IMR-90 (cell line): ENCODE measurements at regions not wholly inside any gene's neighbourhood (a gene's known extent, or its start where the extent isn't known, plus 50 kb on each side); places are given as distances from the start of the nearest gene placed in this dataset.

ENCODE experiments used
- ATAC-seq: fragments of 200-7000 bp; cut with Tn5 transposase; 2 replicates; pipeline ENCODE4 v1.9.1; 2020; ENCODE audit warnings: low read depth, mild to moderate bottlenecking, moderate library complexity
- BruUV-seq: library from RNA; stranded (reverse); fragments of 400-500 nt; replicated peaks from 2 replicates; lab custom pipeline; 2021; lab: Mats Ljungman, UMichigan
- CTCF ChIA-PET: fragments of 300-600 bp; formaldehyde crosslinking; extraction: SDS; loops from one replicate; lab custom pipeline; 2021; ENCODE audit warnings: antibody characterized with exemption; lab: Yijun Ruan, JAX
- POLR2A ChIA-PET: fragments of 300-600 bp; sonication (Branson Sonifier 250); formaldehyde crosslinking; loops from one replicate; lab custom pipeline; 2022; ENCODE audit warnings: antibody characterized with exemption; ENCODE audit not compliant: unreplicated experiment; lab: Charles Lee
- DNase-seq: peaks from one replicate; pipeline ENCODE4 v3.0.0; 2013
- H2AFZ ChIP-seq: replicated peaks from 2 replicates; pipeline ENCODE3; 2013; ENCODE audit warnings: low read length, mild to moderate bottlenecking; ENCODE audit not compliant: poor library complexity
- H2AK5ac ChIP-seq: 2 replicates; pipeline ENCODE4 v1.6.1; 2013; ENCODE audit warnings: low read depth, low read length, inconsistent platforms
- H2AK9ac ChIP-seq: replicated peaks from 2 replicates; pipeline ENCODE3; 2013; ENCODE audit warnings: mild to moderate bottlenecking, low read depth, low read length, moderate library complexity; ENCODE audit not compliant: poor library complexity
- H2BK120ac ChIP-seq: 2 replicates; pipeline ENCODE4 v1.6.1; 2013; ENCODE audit warnings: low read depth, low read length, inconsistent platforms
- H2BK15ac ChIP-seq: 3 replicates; pipeline ENCODE4 v1.6.1; 2013; ENCODE audit warnings: low read depth, low read length, inconsistent platforms
- H2BK20ac ChIP-seq: 2 replicates; pipeline ENCODE4 v1.6.1; 2013; ENCODE audit warnings: low read depth, mild to moderate bottlenecking, inconsistent platforms, low read length, moderate library complexity
- H2BK5ac ChIP-seq: 2 replicates; pipeline ENCODE4 v1.6.1; 2013; ENCODE audit warnings: mild to moderate bottlenecking, low read depth, low read length, inconsistent platforms; ENCODE audit not compliant: poor library complexity, severe bottlenecking
- H3K14ac ChIP-seq: replicated peaks from 2 replicates; pipeline ENCODE4 v1.6.1; 2013; ENCODE audit warnings: low read depth, low read length, inconsistent platforms
- H3K18ac ChIP-seq: 2 replicates; pipeline ENCODE4 v1.6.1; 2013; ENCODE audit warnings: low read depth, low read length, control low read depth
- H3K23ac ChIP-seq: 2 replicates; pipeline ENCODE4 v1.6.1; 2013; ENCODE audit warnings: low read depth, low read length, inconsistent platforms
- H3K27ac ChIP-seq: 2 replicates; pipeline ENCODE4 v1.5.1; 2013; ENCODE audit warnings: mild to moderate bottlenecking, control low read depth, low read length; ENCODE audit not compliant: insufficient read depth
- H3K27me3 ChIP-seq: 2 replicates; pipeline ENCODE4 v1.6.1; 2013; ENCODE audit warnings: low read length; ENCODE audit not compliant: control insufficient read depth, insufficient read depth
- H3K36me3 ChIP-seq: 2 replicates; pipeline ENCODE4 v1.6.1; 2013; ENCODE audit warnings: low read length, mixed read lengths; ENCODE audit not compliant: control insufficient read depth, insufficient read depth
- H3K4ac ChIP-seq: 2 replicates; pipeline ENCODE4 v1.6.1; 2013; ENCODE audit warnings: low read depth, low read length, inconsistent platforms
- H3K4me1 ChIP-seq: 2 replicates; pipeline ENCODE4 v1.6.1; 2013; ENCODE audit warnings: low read length, mixed read lengths; ENCODE audit not compliant: control insufficient read depth, insufficient read depth
- H3K4me2 ChIP-seq: 2 replicates; pipeline ENCODE4 v1.6.1; 2013; ENCODE audit warnings: low read depth, mild to moderate bottlenecking, control low read depth, low read length, moderate library complexity
- H3K4me3 ChIP-seq: 2 replicates; pipeline ENCODE4 v1.5.1; 2013; ENCODE audit warnings: low read depth, mild to moderate bottlenecking, control low read depth, low read length, moderate library complexity; ENCODE audit not compliant: insufficient read depth
- H3K56ac ChIP-seq: 2 replicates; pipeline ENCODE4 v1.6.1; 2013; ENCODE audit warnings: low read length, inconsistent platforms; ENCODE audit not compliant: insufficient read depth; ENCODE audit errors: extremely low read depth
- H3K79me1 ChIP-seq, 2 experiments: 2 replicates each; pipeline ENCODE4 v1.6.1; 2013; ENCODE audit warnings: low read length in 2 of 2, inconsistent platforms in 1 of 2, low read depth in 1 of 2
- H3K9ac ChIP-seq: 2 replicates; pipeline ENCODE4 v1.6.1; 2013; ENCODE audit warnings: low read depth, low read length, control low read depth
- H3K9me1 ChIP-seq: 2 replicates; pipeline ENCODE4 v1.6.1; 2013; ENCODE audit warnings: low read length, inconsistent platforms; ENCODE audit not compliant: insufficient read depth
- H3K9me3 ChIP-seq: 2 replicates; pipeline ENCODE4 v1.6.1; 2013; ENCODE audit warnings: low read length; ENCODE audit not compliant: control insufficient read depth, insufficient read depth
- H4K20me1 ChIP-seq: 2 replicates; pipeline ENCODE4 v1.6.1; 2013; ENCODE audit warnings: low read length, inconsistent platforms; ENCODE audit not compliant: insufficient read depth
- H4K5ac ChIP-seq: 2 replicates; pipeline ENCODE4 v1.6.1; 2013; ENCODE audit warnings: mild to moderate bottlenecking, low read depth, low read length, control low read depth
- H4K8ac ChIP-seq, 2 experiments: 2 replicates each; pipeline ENCODE4 v1.6.1; 2013; ENCODE audit warnings: low read depth in 2 of 2, low read length in 2 of 2, control low read depth in 1 of 2, inconsistent platforms in 1 of 2
- H4K91ac ChIP-seq: 2 replicates; pipeline ENCODE4 v1.6.1; 2013; ENCODE audit warnings: low read depth, low read length, inconsistent platforms; ENCODE audit not compliant: insufficient read depth
- CEBPB ChIP-seq: IDR thresholded peaks from 2 replicates; pipeline ENCODE4 v1.6.1; 2012; ENCODE audit warnings: low read depth, low read length, improper control_type of control experiment
- CHD1 ChIP-seq: IDR thresholded peaks from 2 replicates; pipeline ENCODE4 v1.6.1; 2012; ENCODE audit warnings: low read depth, low read length, improper control_type of control experiment
- NFE2L2 ChIP-seq: fragments of 150-350 bp; IDR thresholded peaks from 2 replicates; pipeline ENCODE4 v1.6.1; 2016; ENCODE audit warnings: low read depth, mild to moderate bottlenecking, low read length
- RAD21 ChIP-seq: IDR thresholded peaks from 2 replicates; pipeline ENCODE4 v1.6.1; 2012; ENCODE audit warnings: low read length, improper control_type of control experiment
- RCOR1 ChIP-seq: IDR thresholded peaks from 2 replicates; pipeline ENCODE4 v1.6.1; 2012; ENCODE audit warnings: mild to moderate bottlenecking, low read length, improper control_type of control experiment; ENCODE audit not compliant: insufficient replicate concordance
- WGBS, 2 experiments: methylation state at CpG; one replicate each; pipeline versions ENCODE4 v1.1.5 to v1.1.7; 2013; ENCODE audit warnings: missing lambda C conversion rate in 2 of 2; ENCODE audit not compliant: insufficient read length in 1 of 2; ENCODE audit errors: extremely low coverage in 2 of 2; 5-methylcytosine and 5-hydroxymethylcytosine counted together
- dilution Hi-C: fragments of 300-500 bp; cut with HindIII; formaldehyde crosslinking; loops from one replicate; pipeline ENCODE4 v1.14.3; 2018; ENCODE audit warnings: low sequenced_read_pairs; ENCODE audit not compliant: unreplicated experiment
- in situ Hi-C: fragments of 300-500 bp; cut with MboI; formaldehyde crosslinking; loops from 3 replicates; pipeline ENCODE4 v1.14.3; 2019; ENCODE audit warnings: low sequenced_read_pairs, inconsistent platforms, mixed read lengths
- intact Hi-C: fragments of 100-400 bp; cut with micrococcal nuclease; formaldehyde crosslinking; loops from 2 replicates; pipeline ENCODE4 v1.10.0; 2022
- TF ChIP-seq, protein P1 (sequence below): fragments of 150-350 bp; IDR thresholded peaks from 2 replicates; pipeline ENCODE4 v1.6.1; 2017; ENCODE audit warnings: mild to moderate bottlenecking, antibody characterized with exemption, low read length, low read depth
- TF ChIP-seq, protein P2 (sequence below): conservative IDR thresholded peaks from 2 replicates; pipeline ENCODE4 v1.5.1; 2012; ENCODE audit warnings: mild to moderate bottlenecking, low read depth, low read length, improper control_type of control experiment

DNA sequence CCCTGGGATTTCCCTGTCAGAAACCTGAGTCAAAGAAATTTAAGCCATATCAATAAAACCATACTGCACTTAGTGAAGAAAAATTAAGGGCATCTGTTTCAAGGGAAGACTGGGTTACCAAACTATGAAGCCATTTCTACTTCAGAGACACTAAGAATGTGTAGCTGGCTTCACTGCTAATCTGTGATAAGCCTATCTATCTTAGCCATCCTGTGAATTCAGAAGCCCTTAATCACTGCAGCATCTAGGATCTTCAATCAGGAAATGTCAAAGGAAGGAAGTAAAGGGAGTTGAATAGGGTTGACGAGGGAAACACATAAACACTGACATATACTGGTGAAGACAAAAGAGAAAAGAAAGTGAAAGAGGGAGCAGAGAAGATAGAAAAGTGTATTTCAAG, 777.6 kb upstream of the DIAPH2 start:
- H3K18ac ChIP-seq = no peak overlapping the region
- no peak overlapping the region for H2BK5ac ChIP-seq
- no peaks in the 10 kb centered on the region for H3K27me3 ChIP-seq
- H3K14ac ChIP-seq = no peak overlapping the region
- H3K56ac ChIP-seq = no peak overlapping the region
- H2AFZ ChIP-seq = no peak overlapping the region
- no peak overlapping the region for H2BK15ac ChIP-seq
- no TSS peak for BruUV-seq
- no peak overlapping the region for H4K5ac ChIP-seq
- no peaks in the 10 kb centered on the region for H3K9me1 ChIP-seq
- POLR2A ChIA-PET = no interaction called here
- H4K20me1 ChIP-seq = no peaks in the 10 kb centered on the region
- no peak overlapping the region for H3K4ac ChIP-seq
- H2BK120ac ChIP-seq = no peak overlapping the region
- no peak overlapping the region for H2AK9ac ChIP-seq
- in situ Hi-C loops = no loop called here
- dilution Hi-C loops = no loop called here
- no peaks in the 10 kb centered on the region for H3K9me3 ChIP-seq
- no peaks in the 10 kb centered on the region for H3K79me1 ChIP-seq
- no peak overlapping the region for H3K4me3 ChIP-seq
- CTCF ChIA-PET = no interaction called here
- TF ChIP-seq, protein P1, sequence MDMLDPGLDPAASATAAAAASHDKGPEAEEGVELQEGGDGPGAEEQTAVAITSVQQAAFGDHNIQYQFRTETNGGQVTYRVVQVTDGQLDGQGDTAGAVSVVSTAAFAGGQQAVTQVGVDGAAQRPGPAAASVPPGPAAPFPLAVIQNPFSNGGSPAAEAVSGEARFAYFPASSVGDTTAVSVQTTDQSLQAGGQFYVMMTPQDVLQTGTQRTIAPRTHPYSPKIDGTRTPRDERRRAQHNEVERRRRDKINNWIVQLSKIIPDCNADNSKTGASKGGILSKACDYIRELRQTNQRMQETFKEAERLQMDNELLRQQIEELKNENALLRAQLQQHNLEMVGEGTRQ = no peak
- TF ChIP-seq NFE2L2 (no peak), RCOR1 (no peak), RAD21 (no peak), CHD1 (no peak), CEBPB (no peak)
- TF ChIP-seq, protein P2, sequence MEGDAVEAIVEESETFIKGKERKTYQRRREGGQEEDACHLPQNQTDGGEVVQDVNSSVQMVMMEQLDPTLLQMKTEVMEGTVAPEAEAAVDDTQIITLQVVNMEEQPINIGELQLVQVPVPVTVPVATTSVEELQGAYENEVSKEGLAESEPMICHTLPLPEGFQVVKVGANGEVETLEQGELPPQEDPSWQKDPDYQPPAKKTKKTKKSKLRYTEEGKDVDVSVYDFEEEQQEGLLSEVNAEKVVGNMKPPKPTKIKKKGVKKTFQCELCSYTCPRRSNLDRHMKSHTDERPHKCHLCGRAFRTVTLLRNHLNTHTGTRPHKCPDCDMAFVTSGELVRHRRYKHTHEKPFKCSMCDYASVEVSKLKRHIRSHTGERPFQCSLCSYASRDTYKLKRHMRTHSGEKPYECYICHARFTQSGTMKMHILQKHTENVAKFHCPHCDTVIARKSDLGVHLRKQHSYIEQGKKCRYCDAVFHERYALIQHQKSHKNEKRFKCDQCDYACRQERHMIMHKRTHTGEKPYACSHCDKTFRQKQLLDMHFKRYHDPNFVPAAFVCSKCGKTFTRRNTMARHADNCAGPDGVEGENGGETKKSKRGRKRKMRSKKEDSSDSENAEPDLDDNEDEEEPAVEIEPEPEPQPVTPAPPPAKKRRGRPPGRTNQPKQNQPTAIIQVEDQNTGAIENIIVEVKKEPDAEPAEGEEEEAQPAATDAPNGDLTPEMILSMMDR = no peak
- no peak overlapping the region for H4K91ac ChIP-seq
- intact Hi-C loops = no loop called here
- WGBS, 2 experiments = no CpG with 5 or more reads among the region's 1 CpG
- ATAC-seq (no peak), DNase-seq (no peak)
- no peak overlapping the region for H3K23ac ChIP-seq
- no peak overlapping the region for H3K4me2 ChIP-seq
- no peak overlapping the region for H2BK20ac ChIP-seq
- H3K4me1 ChIP-seq = no peaks in the 10 kb centered on the region
- H3K27ac ChIP-seq = no peak overlapping the region
- no peak overlapping the region for H2AK5ac ChIP-seq
- H3K36me3 ChIP-seq = no peaks in the 10 kb centered on the region
- no peak overlapping the region for H3K9ac ChIP-seq
- no peak overlapping the region for H4K8ac ChIP-seq
